Ishikawa (cell line): ENCODE measurements at regions not wholly inside any gene's neighbourhood (a gene's known extent, or its start where the extent isn't known, plus 50 kb on each side); places are given as distances from the start of the nearest gene placed in this dataset.

Experiments
- CEBPB ChIP-seq: IDR thresholded peaks from 2 replicates; pipeline ENCODE4 v1.6.1; 2012
- CREB1 ChIP-seq: IDR thresholded peaks from 2 replicates; pipeline ENCODE4 v1.6.1; 2012; ENCODE audit warnings: low read depth
- EGR1 ChIP-seq: IDR thresholded peaks from 2 replicates; pipeline ENCODE4 v1.6.1; 2012
- EP300 ChIP-seq: IDR thresholded peaks from 2 replicates; pipeline ENCODE4 v1.6.1; 2012; ENCODE audit warnings: borderline replicate concordance
- MAX ChIP-seq: IDR thresholded peaks from 2 replicates; pipeline ENCODE4 v1.6.1; 2012
- NFIC ChIP-seq: IDR thresholded peaks from 2 replicates; pipeline ENCODE4 v1.6.1; 2012
- RAD21 ChIP-seq: IDR thresholded peaks from 2 replicates; pipeline ENCODE4 v1.6.1; 2012; ENCODE audit warnings: low read depth
- REST ChIP-seq: IDR thresholded peaks from 2 replicates; pipeline ENCODE4 v1.6.1; 2012; ENCODE audit warnings: low read depth, mild to moderate bottlenecking
- TAF1 ChIP-seq: IDR thresholded peaks from 2 replicates; pipeline ENCODE4 v1.6.1; 2012; ENCODE audit warnings: low read depth, mild to moderate bottlenecking
- TCF12 ChIP-seq: IDR thresholded peaks from 2 replicates; pipeline ENCODE4 v1.6.1; 2012; ENCODE audit warnings: low read depth
- TEAD4 ChIP-seq: IDR thresholded peaks from 2 replicates; pipeline ENCODE4 v1.6.1; 2012

- no peak for TF ChIP-seq EP300
- TF ChIP-seq TEAD4: no peak
Observed at GRCh38 chr3:107868449-107868848, 222.4 kb downstream of the CD47 start.

- TF ChIP-seq REST (no peak), EP300 (no peak), CREB1 (no peak), TEAD4 (no peak), CEBPB (no peak), MAX (no peak), TCF12 (no peak), RAD21 (no peak), NFIC (no peak), TAF1 (no peak), EGR1 (no peak)
Observed at GRCh38 chr3:107861904-107862303, 228.9 kb downstream of the CD47 start.

- no peak for TF ChIP-seq CREB1
- TF ChIP-seq TEAD4: no peak
Observed at GRCh38 chr3:107861422-107861821, 229.4 kb downstream of the CD47 start.
